Stimulated activated CD4-positive, alpha-beta T cell treated with anti-CD3 and anti-CD28 coated beads, Interleukin-15, amount 100 ng/mL, for 48 hours (primary cell): ENCODE measurements at regions not wholly inside any gene's neighbourhood (a gene's known extent, or its start where the extent isn't known, plus 50 kb on each side); places are given as distances from the start of the nearest gene placed in this dataset.
"Not testable (repeated sequence)": the region's sequence is repeated elsewhere in the genome, so short reads cannot be mapped to it uniquely, and the experiment has no call there.

ENCODE experiments used
- DNase-seq, 2 donors: peaks; one replicate each; pipeline ENCODE4 v3.0.0-alpha.2; 2020; ENCODE audit warnings: low read depth in 2 of 2

- no peak for DNase-seq
Observed at GRCh38 chr18:34528177-34528576, 181.9 kb upstream of the DTNA start.

- DNase-seq, result no peak
Observed at GRCh38 chr18:34529358-34530335, 180.5 kb upstream of the DTNA start.

GRCh38 chr18:34531110-34531509, 179.0 kb upstream of the DTNA start:
- DNase-seq, result no peak

GRCh38 chr18:34534642-34535041, 175.5 kb upstream of the DTNA start:
- not testable (repeated sequence) for DNase-seq

GRCh38 chr18:34540897-34541296, 169.2 kb upstream of the DTNA start:
- no peak for DNase-seq

GRCh38 chr18:34542625-34543024, 167.5 kb upstream of the DTNA start:
- no peak for DNase-seq

- no peak for DNase-seq
Observed at GRCh38 chr18:34543356-34543755, 166.7 kb upstream of the DTNA start.

- DNase-seq, result no peak
Observed at GRCh38 chr18:34543945-34544344, 166.2 kb upstream of the DTNA start.

GRCh38 chr18:34544930-34545329, 165.2 kb upstream of the DTNA start:
- no peak for DNase-seq

GRCh38 chr18:34548120-34548972, 161.8 kb upstream of the DTNA start:
- no peak for DNase-seq

- DNase-seq, result no peak
Observed at GRCh38 chr18:34548973-34549294, 161.2 kb upstream of the DTNA start.

- no peak for DNase-seq
Observed at GRCh38 chr18:34549367-34549766, 160.7 kb upstream of the DTNA start.

GRCh38 chr18:34550156-34550555, 159.9 kb upstream of the DTNA start:
- no peak for DNase-seq

- no peak for DNase-seq
Observed at GRCh38 chr18:34550902-34551301, 159.2 kb upstream of the DTNA start.

- no peak for DNase-seq
Observed at GRCh38 chr18:34551824-34552223, 158.3 kb upstream of the DTNA start.

GRCh38 chr18:34562252-34562870, 147.7 kb upstream of the DTNA start:
- DNase-seq, result no peak

- no peak for DNase-seq
Observed at GRCh38 chr18:34567857-34568256, 142.2 kb upstream of the DTNA start.

GRCh38 chr18:34576622-34577021, 133.5 kb upstream of the DTNA start:
- no peak for DNase-seq

GRCh38 chr18:34583895-34584294, 126.2 kb upstream of the DTNA start:
- no peak for DNase-seq

GRCh38 chr18:34590503-34590902, 119.6 kb upstream of the DTNA start:
- no peak for DNase-seq

GRCh38 chr18:34591920-34592444, 118.1 kb upstream of the DTNA start:
- DNase-seq, result no peak

GRCh38 chr18:34592481-34592880, 117.6 kb upstream of the DTNA start:
- no peak for DNase-seq
